22Rv1 (cell line): ENCODE measurements at regions not wholly inside any gene's neighbourhood (a gene's known extent, or its start where the extent isn't known, plus 50 kb on each side); places are given as distances from the start of the nearest gene placed in this dataset.
A peak's percentile ranks its signal among the peaks of the same experiment; 100 is the strongest.

Source experiments
- H3K27ac ChIP-seq: fragments of 450-650 bp; 2 replicates; pipeline ENCODE4 v1.5.1; 2017
- ZFX ChIP-seq: fragments of 450-650 bp; IDR thresholded peaks from 2 replicates; pipeline ENCODE4 v1.6.1; 2017; ENCODE audit warnings: antibody characterized with exemption, borderline replicate concordance
- TF ChIP-seq, protein P1 (sequence below): fragments of 450-650 bp; IDR thresholded peaks from 2 replicates; pipeline ENCODE4 v1.5.1; 2017; ENCODE audit warnings: mild to moderate bottlenecking

DNA sequence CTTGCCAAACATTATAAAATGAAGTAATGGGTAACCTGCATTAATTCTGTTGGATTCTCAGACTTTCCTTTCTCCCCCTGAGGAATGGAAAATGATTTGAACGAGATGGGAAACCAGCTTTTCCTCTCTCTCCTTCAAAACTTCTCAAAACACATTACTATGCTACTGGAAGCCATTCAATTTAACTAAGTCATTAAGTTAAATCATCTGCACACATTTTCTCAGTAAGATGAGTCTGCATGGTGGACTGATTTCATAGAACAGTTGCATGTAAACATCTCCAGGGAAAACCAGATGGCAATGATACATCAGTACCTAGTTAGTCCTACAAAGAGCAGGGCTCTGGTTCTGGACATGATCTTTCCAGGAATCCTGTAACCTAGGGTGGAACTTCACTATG lies 59.9 kb downstream of the BMP4 start:
- TF ChIP-seq ZFX, result no peak
- TF ChIP-seq, protein P1, sequence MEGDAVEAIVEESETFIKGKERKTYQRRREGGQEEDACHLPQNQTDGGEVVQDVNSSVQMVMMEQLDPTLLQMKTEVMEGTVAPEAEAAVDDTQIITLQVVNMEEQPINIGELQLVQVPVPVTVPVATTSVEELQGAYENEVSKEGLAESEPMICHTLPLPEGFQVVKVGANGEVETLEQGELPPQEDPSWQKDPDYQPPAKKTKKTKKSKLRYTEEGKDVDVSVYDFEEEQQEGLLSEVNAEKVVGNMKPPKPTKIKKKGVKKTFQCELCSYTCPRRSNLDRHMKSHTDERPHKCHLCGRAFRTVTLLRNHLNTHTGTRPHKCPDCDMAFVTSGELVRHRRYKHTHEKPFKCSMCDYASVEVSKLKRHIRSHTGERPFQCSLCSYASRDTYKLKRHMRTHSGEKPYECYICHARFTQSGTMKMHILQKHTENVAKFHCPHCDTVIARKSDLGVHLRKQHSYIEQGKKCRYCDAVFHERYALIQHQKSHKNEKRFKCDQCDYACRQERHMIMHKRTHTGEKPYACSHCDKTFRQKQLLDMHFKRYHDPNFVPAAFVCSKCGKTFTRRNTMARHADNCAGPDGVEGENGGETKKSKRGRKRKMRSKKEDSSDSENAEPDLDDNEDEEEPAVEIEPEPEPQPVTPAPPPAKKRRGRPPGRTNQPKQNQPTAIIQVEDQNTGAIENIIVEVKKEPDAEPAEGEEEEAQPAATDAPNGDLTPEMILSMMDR, result no peak
- no peak overlapping the region for H3K27ac ChIP-seq

DNA sequence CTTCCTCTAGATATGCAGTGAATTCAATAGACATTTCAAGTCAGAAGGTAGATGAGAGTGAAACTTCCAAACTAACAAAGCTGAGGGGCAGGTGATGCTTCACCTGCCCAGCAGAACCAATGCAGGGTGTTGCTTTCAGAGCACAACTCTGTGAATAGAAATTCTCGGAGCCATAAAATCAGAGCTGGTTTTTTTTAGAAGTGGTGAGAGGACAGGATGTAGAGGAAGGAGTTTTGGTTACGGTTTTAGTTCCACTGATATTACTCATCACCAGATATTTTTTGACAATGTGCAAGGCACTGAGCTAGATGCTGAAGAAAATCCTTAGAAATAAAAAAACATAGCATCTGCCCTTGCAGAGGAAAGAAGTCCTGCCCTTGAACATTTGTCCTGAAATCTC lies 62.2 kb downstream of the BMP4 start:
- TF ChIP-seq ZFX, result no peak
- TF ChIP-seq, protein P1, result no peak
- H3K27ac ChIP-seq, result no peak overlapping the region

DNA sequence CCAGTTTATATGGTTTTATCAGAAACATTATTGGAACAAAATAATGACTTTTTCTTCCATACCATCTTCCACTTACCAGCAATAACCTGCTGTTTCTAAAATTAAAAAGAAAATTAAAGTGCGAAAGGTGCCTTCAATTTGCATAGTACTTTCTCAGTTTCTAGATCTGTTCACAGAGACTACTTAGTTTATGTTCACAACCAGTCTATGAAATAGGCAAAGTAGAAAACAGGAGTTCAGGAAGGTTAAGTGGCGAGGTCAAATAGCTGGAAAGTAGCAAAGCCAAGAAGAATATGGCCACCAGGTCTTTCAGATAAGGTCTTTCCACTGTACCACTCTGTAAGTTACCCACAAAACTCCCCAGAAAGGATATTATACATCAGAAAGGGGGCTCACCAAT lies 63.3 kb downstream of the BMP4 start:
- TF ChIP-seq, protein P1, result no peak
- TF ChIP-seq ZFX, result no peak
- no peak overlapping the region for H3K27ac ChIP-seq

DNA sequence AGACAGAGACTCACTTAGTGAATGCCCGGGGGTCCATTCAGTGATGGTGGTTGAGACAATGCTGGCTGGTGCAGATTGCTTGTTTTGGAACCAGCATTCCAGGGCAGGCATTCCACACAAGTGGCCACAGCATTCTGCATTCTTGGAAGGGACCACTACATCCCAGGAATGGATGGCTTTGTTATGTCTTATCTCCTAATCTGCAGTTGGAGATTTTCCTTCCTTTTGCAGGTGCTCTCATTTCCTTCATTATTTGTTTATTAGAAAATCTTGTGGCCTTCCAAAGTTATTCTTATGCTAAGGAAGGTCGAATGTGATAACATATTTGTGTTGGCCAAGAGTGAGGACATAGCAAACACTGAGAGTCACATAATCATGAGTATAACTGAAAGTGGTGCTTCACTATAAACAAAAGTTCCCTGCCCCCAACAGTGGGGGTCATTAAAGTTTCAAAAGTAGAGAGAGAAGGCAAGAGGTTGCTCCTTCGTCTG lies 66.0 kb downstream of the BMP4 start:
- TF ChIP-seq, protein P1, result no peak
- TF ChIP-seq ZFX, result no peak
- no peak overlapping the region for H3K27ac ChIP-seq

DNA sequence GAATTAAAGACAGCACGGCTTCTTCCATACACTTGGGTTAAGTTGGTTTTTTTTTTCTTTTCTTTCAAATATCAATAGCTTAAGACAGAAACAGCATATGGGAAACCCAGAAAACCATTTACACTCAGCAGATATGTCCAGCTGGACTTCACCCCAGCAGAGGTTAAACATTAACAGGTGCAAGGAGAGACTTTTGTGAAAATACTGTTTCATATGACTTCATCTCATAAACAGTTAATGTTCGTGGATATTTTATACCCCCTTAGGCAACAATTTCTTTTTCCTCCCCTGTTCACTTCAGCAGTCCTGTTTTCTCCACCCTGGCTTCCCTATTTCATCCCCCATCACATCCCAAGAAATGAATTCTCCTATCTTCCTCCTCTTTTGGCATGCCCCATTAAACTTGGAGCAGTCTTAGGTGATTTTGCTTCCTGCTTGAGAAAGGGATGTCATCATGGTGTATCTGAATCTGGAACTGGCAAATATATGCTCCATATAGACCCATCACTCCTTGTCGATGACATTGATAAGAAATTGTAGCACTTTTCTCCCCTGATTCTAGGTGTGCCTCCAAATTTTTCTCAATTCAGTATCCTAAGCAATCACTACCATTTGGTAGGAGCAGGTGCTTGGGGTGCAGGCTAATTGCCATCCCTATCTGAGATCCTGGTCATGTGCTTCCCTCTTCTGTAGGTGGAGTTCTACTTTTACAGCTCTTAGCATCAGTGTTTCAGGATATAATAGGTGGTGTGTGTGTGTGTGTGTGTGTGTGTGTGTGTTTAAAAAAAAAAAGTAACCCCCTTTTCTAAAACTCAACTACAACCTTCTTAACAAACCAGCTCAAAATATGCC lies 67.9 kb downstream of the BMP4 start:
- peak overlapping the region; percentile 62 for H3K27ac ChIP-seq

DNA sequence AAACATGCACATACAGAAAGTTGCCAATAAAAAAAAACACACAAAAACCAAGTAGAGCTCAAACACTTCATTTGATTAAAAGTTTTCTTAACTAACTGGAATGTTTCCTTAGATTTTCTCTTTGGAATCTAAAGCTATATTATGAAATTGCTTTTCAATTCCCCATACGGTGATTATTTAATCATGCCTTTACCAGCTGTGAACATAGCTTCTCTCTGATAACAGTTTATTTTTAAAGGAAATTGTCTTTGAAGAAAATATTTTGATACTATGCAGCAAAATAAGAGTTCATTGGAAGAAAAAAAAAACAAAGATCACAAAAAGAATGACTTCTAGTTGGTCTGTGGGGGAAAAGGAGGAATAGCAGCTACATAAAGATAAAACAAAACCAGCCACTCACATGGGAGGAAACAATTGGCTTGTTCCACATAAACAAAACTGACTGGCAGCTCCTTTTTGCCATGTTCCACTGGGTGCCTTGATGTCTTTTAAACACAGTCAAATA lies 71.4 kb downstream of the BMP4 start:
- TF ChIP-seq ZFX, result no peak
- TF ChIP-seq, protein P1, result no peak
- no peak overlapping the region for H3K27ac ChIP-seq

More for the DNA sequence above, 67.9 kb downstream of the BMP4 start:
- TF ChIP-seq, protein P1, result no peak
- TF ChIP-seq ZFX, result no peak

DNA sequence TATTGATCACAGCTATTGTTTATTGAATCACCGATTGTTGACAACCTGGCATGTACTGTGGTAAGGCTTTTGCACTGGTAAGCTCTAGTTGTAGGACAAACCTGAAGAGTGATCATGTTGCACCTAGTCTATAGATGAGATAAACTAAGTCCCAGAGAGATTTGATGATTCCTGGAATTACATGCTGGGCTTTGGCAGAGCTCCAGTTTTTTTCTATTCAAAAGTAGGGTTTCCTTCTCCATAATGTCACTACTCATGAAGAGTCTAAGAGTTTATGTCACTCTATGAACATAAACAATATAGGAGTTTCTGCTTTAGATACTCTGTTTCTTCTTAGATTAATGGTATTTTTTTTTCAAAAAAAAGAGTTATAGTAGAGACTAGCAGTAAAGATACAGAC lies 72.0 kb downstream of the BMP4 start:
- TF ChIP-seq ZFX, result no peak
- TF ChIP-seq, protein P1, result no peak
- no peak overlapping the region for H3K27ac ChIP-seq
